H1 (cell line): ENCODE measurements at regions not wholly inside any gene's neighbourhood (a gene's known extent, or its start where the extent isn't known, plus 50 kb on each side); places are given as distances from the start of the nearest gene placed in this dataset.

Experiments used
- CTCF ChIA-PET: fragments of 300-600 bp; sonication (Branson Sonifier 250); formaldehyde crosslinking; loops from one replicate; lab custom pipeline; 2021; ENCODE audit not compliant: partially characterized antibody; lab: Charles Lee
- POLR2A ChIA-PET: fragments of 300-600 bp; sonication (Branson Sonifier 250); formaldehyde crosslinking; loops from one replicate; lab custom pipeline; 2021; ENCODE audit warnings: inconsistent platforms; ENCODE audit not compliant: partially characterized antibody; lab: Charles Lee
- DNase-seq, 2 experiments: peaks; one replicate each; pipeline versions ENCODE4 v3.0.0 to v3.0.0-alpha.2; 2010 to 2022; ENCODE audit warnings: low spot score in 2 of 2, low read depth in 1 of 2, mixed read lengths in 1 of 2
- FAIRE-seq: peaks from 2 replicates; lab custom pipeline; 2011; peaks lifted over from hg19 to GRCh38; lab: Jason Lieb, UNC
- H2AFZ ChIP-seq: 2 replicates; pipeline ENCODE4 v1.8.1; 2012; ENCODE audit warnings: low read length, inconsistent platforms
- H2AK5ac ChIP-seq: 2 replicates; pipeline ENCODE4 v1.6.1; 2013; ENCODE audit warnings: low read depth, low read length
- H2BK120ac ChIP-seq: replicated peaks from 2 replicates; pipeline ENCODE3; 2013; ENCODE audit warnings: low read depth, low read length, inconsistent platforms
- H2BK12ac ChIP-seq: 2 replicates; pipeline ENCODE4 v1.6.1; 2013; ENCODE audit warnings: low read depth, low read length
- H2BK15ac ChIP-seq: 2 replicates; pipeline ENCODE4 v1.6.1; 2013; ENCODE audit warnings: low read length
- H2BK20ac ChIP-seq: 2 replicates; pipeline ENCODE4 v1.6.1; 2013; ENCODE audit warnings: low read length
- H2BK5ac ChIP-seq: 2 replicates; pipeline ENCODE4 v1.6.1; 2013; ENCODE audit warnings: low read depth, low read length
- H3K14ac ChIP-seq: 2 replicates; pipeline ENCODE4 v1.6.1; 2013; ENCODE audit warnings: inconsistent platforms; ENCODE audit not compliant: insufficient read length
- H3K18ac ChIP-seq: 2 replicates; pipeline ENCODE4 v1.6.1; 2013; ENCODE audit warnings: low read length; ENCODE audit errors: extremely low read depth
- H3K23ac ChIP-seq: 2 replicates; pipeline ENCODE4 v1.6.1; 2013; ENCODE audit warnings: inconsistent platforms; ENCODE audit not compliant: insufficient read length
- H3K23me2 ChIP-seq: 2 replicates; pipeline ENCODE4 v1.6.1; 2013; ENCODE audit warnings: low read depth, low read length
- H3K27ac ChIP-seq: 2 replicates; pipeline ENCODE4 v1.6.1; 2011; ENCODE audit warnings: low read depth, low read length, inconsistent platforms
- H3K27me3 ChIP-seq, 4 experiments: replicated peaks in 1 of 4; 1 replicate in 1 of 4; 2 replicates in 3 of 4; pipeline versions ENCODE4 v1.6.1 to v1.8.1; 2011 to 2013; ENCODE audit warnings: low read length in 3 of 4, mild to moderate bottlenecking in 3 of 4, inconsistent platforms in 2 of 4, mixed read lengths in 2 of 4, moderate library complexity in 1 of 4; ENCODE audit not compliant: control insufficient read depth in 3 of 4, insufficient read depth in 3 of 4; ENCODE audit errors: extremely low read depth in 1 of 4
- H3K36me3 ChIP-seq, 4 experiments: 2 replicates each; pipeline versions ENCODE4 v1.6.1 to v1.8.1; 2011 to 2013; ENCODE audit warnings: mild to moderate bottlenecking in 4 of 4, low read length in 3 of 4, moderate library complexity in 2 of 4, control low read depth in 1 of 4, inconsistent platforms in 1 of 4; ENCODE audit not compliant: insufficient read depth in 4 of 4, control insufficient read depth in 2 of 4
- H3K4ac ChIP-seq: replicated peaks from 2 replicates; pipeline ENCODE3; 2013; ENCODE audit warnings: low read length, low read depth, mixed read lengths, inconsistent platforms; ENCODE audit not compliant: insufficient read length
- H3K4me1 ChIP-seq, 4 experiments: replicated peaks in 1 of 4; 1 replicate in 1 of 4; 2 replicates in 3 of 4; pipeline versions ENCODE4 v1.6.1 to v1.8.1; 2011 to 2013; ENCODE audit warnings: low read length in 3 of 4, inconsistent platforms in 2 of 4, mixed read lengths in 1 of 4; ENCODE audit not compliant: insufficient read depth in 4 of 4, control insufficient read depth in 3 of 4
- H3K4me2 ChIP-seq, 2 experiments: 2 replicates each; pipeline versions ENCODE4 v1.6.1 to v1.8.1; 2011 to 2013; ENCODE audit warnings: low read depth in 2 of 2, low read length in 2 of 2, control low read depth in 1 of 2, inconsistent platforms in 1 of 2, mild to moderate bottlenecking in 1 of 2; ENCODE audit not compliant: insufficient read depth in 1 of 2
- H3K4me3 ChIP-seq, 4 experiments: fragments of 200-600, 300-600 bp in 1 of 4; sonication (generic), shearing (Covaris generic), sonication (Bioruptor Twin) in 1 of 4; 2 replicates each; pipeline versions ENCODE4 v1.5.1 to v1.8.1; 2011 to 2016; ENCODE audit warnings: low read length in 4 of 4, low read depth in 3 of 4, control low read depth in 2 of 4, inconsistent platforms in 2 of 4, mild to moderate bottlenecking in 2 of 4, mixed read lengths in 1 of 4, moderate library complexity in 1 of 4; ENCODE audit not compliant: insufficient read depth in 2 of 4; ENCODE audit errors: extremely low read depth in 1 of 4
- H3K56ac ChIP-seq: replicated peaks from 2 replicates; pipeline ENCODE3; 2013; ENCODE audit warnings: low read depth, mild to moderate bottlenecking, mixed read lengths, low read length, inconsistent platforms; ENCODE audit not compliant: insufficient read length
- H3K79me1 ChIP-seq: 2 replicates; pipeline ENCODE4 v1.6.1; 2013; ENCODE audit warnings: low read depth, low read length, control low read depth
- H3K79me2 ChIP-seq, 2 experiments: 2 replicates each; pipeline versions ENCODE4 v1.6.1 to v1.8.1; 2012 to 2013; ENCODE audit warnings: low read length in 2 of 2, mild to moderate bottlenecking in 2 of 2, inconsistent platforms in 1 of 2; ENCODE audit not compliant: insufficient read depth in 2 of 2, control insufficient read depth in 1 of 2
- H3K9ac ChIP-seq, 4 experiments: replicated peaks in 1 of 4; 1 replicate in 1 of 4; 2 replicates in 3 of 4; pipeline versions ENCODE4 v1.6.1 to v1.8.1; 2011 to 2013; ENCODE audit warnings: low read depth in 3 of 4, low read length in 3 of 4, control low read depth in 2 of 4, mild to moderate bottlenecking in 2 of 4, moderate library complexity in 2 of 4, inconsistent platforms in 1 of 4; ENCODE audit errors: extremely low read depth in 1 of 4
- H3K9me3 ChIP-seq, 2 experiments: 2 replicates each; pipeline versions ENCODE4 v1.6.1 to v1.8.1; 2012 to 2013; ENCODE audit warnings: mild to moderate bottlenecking in 2 of 2, moderate library complexity in 2 of 2, control low read depth in 1 of 2, inconsistent platforms in 1 of 2, low read depth in 1 of 2, low read length in 1 of 2, mixed read lengths in 1 of 2; ENCODE audit not compliant: insufficient read depth in 2 of 2
- H4K20me1 ChIP-seq, 2 experiments: replicated peaks in 1 of 2; 2 replicates each; pipeline versions ENCODE3 to v1.8.1; 2011 to 2013; ENCODE audit warnings: inconsistent platforms in 2 of 2, low read length in 2 of 2, mild to moderate bottlenecking in 1 of 2; ENCODE audit not compliant: insufficient read depth in 2 of 2, control insufficient read depth in 1 of 2
- H4K5ac ChIP-seq: 2 replicates; pipeline ENCODE4 v1.6.1; 2013; ENCODE audit warnings: low read length, low read depth, mixed read lengths, inconsistent platforms; ENCODE audit not compliant: insufficient read length
- H4K8ac ChIP-seq: 2 replicates; pipeline ENCODE4 v1.8.0; 2013; ENCODE audit warnings: mild to moderate bottlenecking, moderate library complexity, low read length, inconsistent platforms; ENCODE audit not compliant: insufficient read depth; ENCODE audit errors: extremely low read depth
- H4K91ac ChIP-seq: replicated peaks from 2 replicates; pipeline ENCODE3; 2013; ENCODE audit warnings: low read length, mixed read lengths, inconsistent platforms; ENCODE audit not compliant: insufficient read length
- CBX8 ChIP-seq: fragments of 300-800, 300-1000 bp; sonication (generic); IDR thresholded peaks from 2 replicates; pipeline ENCODE4 v1.7.1; 2016; ENCODE audit warnings: low read depth, low read length, borderline replicate concordance
- EZH2 ChIP-seq: fragments of 200-600 bp; sonication (generic); IDR thresholded peaks from 2 replicates; pipeline ENCODE4 v1.7.1; 2012; ENCODE audit warnings: low read depth, mild to moderate bottlenecking, moderate library complexity, low read length, inconsistent platforms; ENCODE audit not compliant: severe bottlenecking
- HDAC2 ChIP-seq, 2 experiments: fragments of 300-600 bp in 1 of 2; sonication (generic) in 1 of 2; IDR thresholded peaks; 2 replicates each; pipeline ENCODE4 v1.6.1; 2011 to 2012; ENCODE audit warnings: low read depth in 2 of 2, low read length in 2 of 2, mild to moderate bottlenecking in 2 of 2, moderate library complexity in 2 of 2, borderline replicate concordance in 1 of 2, inconsistent platforms in 1 of 2
- PHF8 ChIP-seq: fragments of 200-600 bp; sonication (generic); conservative IDR thresholded peaks from 2 replicates; pipeline ENCODE4 v1.7.1; 2012; ENCODE audit warnings: low read depth, mild to moderate bottlenecking, inconsistent platforms, low read length, moderate library complexity
- RFX5 ChIP-seq: IDR thresholded peaks from 2 replicates; pipeline ENCODE4 v1.6.1; 2011; ENCODE audit warnings: low read depth, low read length, improper control_type of control experiment, borderline replicate concordance
- SIN3A ChIP-seq, 2 experiments: IDR thresholded peaks in 1 of 2; conservative IDR thresholded peaks in 1 of 2; 2 replicates each; pipeline ENCODE4 v1.6.1; 2011 to 2012; ENCODE audit warnings: low read length in 2 of 2, improper control_type of control experiment in 1 of 2, low read depth in 1 of 2, mild to moderate bottlenecking in 1 of 2
- TAF7 ChIP-seq: optimal IDR thresholded peaks from 2 replicates; pipeline ENCODE3; 2011; ENCODE audit warnings: low read depth, mild to moderate bottlenecking, inconsistent platforms, low read length, moderate library complexity, borderline replicate concordance
- WGBS, 2 experiments: shearing (Covaris generic) in 1 of 2; methylation state at CpG; one replicate each; pipeline versions ENCODE4 v1.1.6 to v1.1.7; 2013 to 2015; ENCODE audit warnings: low lambda C conversion rate in 2 of 2, mixed read lengths in 2 of 2, inconsistent platforms in 1 of 2, low coverage in 1 of 2, missing lambda C conversion rate in 1 of 2; ENCODE audit not compliant: insufficient replicate concordance in 2 of 2, insufficient coverage in 1 of 2, insufficient read length in 1 of 2; ENCODE audit errors: extremely low coverage in 1 of 2, missing lambda C conversion rate in 1 of 2; 5-methylcytosine and 5-hydroxymethylcytosine counted together
- TF ChIP-seq, protein P1 (sequence below): IDR thresholded peaks from 2 replicates; pipeline ENCODE4 v1.6.1; 2012; ENCODE audit warnings: inconsistent platforms
- TF ChIP-seq, protein P2 (sequence below), 3 experiments: IDR thresholded peaks; 1 replicate in 2 of 3; 2 replicates in 1 of 3; pipeline versions ENCODE4 v1.5.1 to v1.6.1; 2011; ENCODE audit warnings: low read length in 3 of 3, mild to moderate bottlenecking in 3 of 3, inconsistent platforms in 2 of 3, low read depth in 1 of 3, moderate library complexity in 1 of 3; ENCODE audit not compliant: insufficient read depth in 1 of 3; ENCODE audit errors: control extremely low read depth in 1 of 3

DNA sequence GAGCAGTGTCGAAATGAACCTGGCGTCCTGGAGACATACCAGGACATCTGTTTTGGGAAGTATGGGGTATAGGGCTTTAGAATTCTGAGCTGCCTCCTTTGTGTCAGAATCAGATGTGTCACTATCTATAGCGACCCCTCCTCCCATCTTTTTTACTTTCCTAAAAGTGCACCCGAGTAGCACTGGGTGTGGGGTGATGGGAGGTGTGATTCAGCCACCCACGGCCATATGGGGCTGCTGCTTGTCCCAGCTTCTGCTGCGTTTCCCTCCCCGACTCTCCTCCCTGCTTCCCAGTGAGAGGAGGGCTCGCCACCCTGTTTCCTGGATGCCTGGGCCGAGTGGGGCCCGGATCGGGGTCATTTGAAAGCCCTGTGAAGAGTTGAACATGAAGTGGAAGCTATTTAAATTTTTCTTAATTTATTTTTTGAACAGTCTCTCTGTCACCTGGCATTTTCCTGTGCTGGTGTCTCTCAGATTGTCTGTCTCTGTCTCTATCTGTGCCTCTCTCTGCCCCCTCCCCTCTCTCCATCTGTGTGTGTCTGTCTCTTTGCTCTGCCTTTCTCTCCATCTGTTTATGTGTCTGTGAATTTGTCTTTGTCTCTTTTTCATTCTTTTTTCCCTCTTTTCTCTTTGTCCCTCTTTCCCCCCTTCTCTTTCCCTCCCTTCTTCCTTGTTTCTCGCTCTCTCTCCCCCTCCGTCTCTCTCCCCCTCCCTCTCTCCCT, 638.8 kb upstream of the EEF2KMT start:
- Histone ChIP-seq H2BK15ac (no peak overlapping the region), H3K14ac (no peak overlapping the region), H3K18ac (no peak overlapping the region), H4K20me1 (no peaks in the 10 kb centered on the region), H2AK5ac (no peak overlapping the region), H3K56ac (no peak overlapping the region), H3K79me2 (no peaks in the 10 kb centered on the region), H3K23me2 (no peaks in the 10 kb centered on the region), H2AFZ (no peak overlapping the region), H3K27me3 (no peaks in the 10 kb centered on the region), H4K8ac (no peak overlapping the region), H3K4me3 (no peak overlapping the region), H3K36me3 (no peaks in the 10 kb centered on the region), H3K9me3 (no peaks in the 10 kb centered on the region; a peak in 1 of 4 replicates), H3K4ac (no peak overlapping the region), H2BK120ac (no peak overlapping the region), H2BK20ac (no peak overlapping the region), H4K5ac (no peak overlapping the region), H3K23ac (no peak overlapping the region), H3K79me1 (no peaks in the 10 kb centered on the region), H2BK12ac (no peak overlapping the region), H2BK5ac (no peak overlapping the region), H4K91ac (no peak overlapping the region), H3K9ac (no peak overlapping the region), H3K4me2 (no peak overlapping the region), H3K4me1 (peaks cover 0 to 4% (median 0%) of the 10 kb centered on the region in 4 experiments; a peak in 2 of 7 replicates), H3K27ac (no peak overlapping the region)
- POLR2A ChIA-PET, result no interaction called here
- 79% methylated on average over 13 of the region's 13 CpGs; no CpG with 5 or more reads in 1 of the 2 experiments for WGBS, 2 experiments
- DNase-seq, result no peak
- no peak for FAIRE-seq
- CTCF ChIA-PET, result no interaction called here
- TF ChIP-seq TAF7, result no peak
- TF ChIP-seq HDAC2 (IDR thresholded peaks at IDR 0.05; ENCODE audit: borderline replicate concordance in 1 of 2, low read depth in 2 of 2, low read length in 2 of 2), result no peak
- TF ChIP-seq SIN3A (conservative IDR thresholded peaks at IDR 0.05 in 1 of 2, IDR thresholded peaks at IDR 0.05 in 1 of 2; ENCODE audit: low read depth in 1 of 2, low read length in 2 of 2), result no peak
- TF ChIP-seq, protein P1, sequence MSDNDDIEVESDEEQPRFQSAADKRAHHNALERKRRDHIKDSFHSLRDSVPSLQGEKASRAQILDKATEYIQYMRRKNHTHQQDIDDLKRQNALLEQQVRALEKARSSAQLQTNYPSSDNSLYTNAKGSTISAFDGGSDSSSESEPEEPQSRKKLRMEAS, result no peak
- no peak for TF ChIP-seq PHF8
- no peak for TF ChIP-seq EZH2
- TF ChIP-seq, protein P2, sequence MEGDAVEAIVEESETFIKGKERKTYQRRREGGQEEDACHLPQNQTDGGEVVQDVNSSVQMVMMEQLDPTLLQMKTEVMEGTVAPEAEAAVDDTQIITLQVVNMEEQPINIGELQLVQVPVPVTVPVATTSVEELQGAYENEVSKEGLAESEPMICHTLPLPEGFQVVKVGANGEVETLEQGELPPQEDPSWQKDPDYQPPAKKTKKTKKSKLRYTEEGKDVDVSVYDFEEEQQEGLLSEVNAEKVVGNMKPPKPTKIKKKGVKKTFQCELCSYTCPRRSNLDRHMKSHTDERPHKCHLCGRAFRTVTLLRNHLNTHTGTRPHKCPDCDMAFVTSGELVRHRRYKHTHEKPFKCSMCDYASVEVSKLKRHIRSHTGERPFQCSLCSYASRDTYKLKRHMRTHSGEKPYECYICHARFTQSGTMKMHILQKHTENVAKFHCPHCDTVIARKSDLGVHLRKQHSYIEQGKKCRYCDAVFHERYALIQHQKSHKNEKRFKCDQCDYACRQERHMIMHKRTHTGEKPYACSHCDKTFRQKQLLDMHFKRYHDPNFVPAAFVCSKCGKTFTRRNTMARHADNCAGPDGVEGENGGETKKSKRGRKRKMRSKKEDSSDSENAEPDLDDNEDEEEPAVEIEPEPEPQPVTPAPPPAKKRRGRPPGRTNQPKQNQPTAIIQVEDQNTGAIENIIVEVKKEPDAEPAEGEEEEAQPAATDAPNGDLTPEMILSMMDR (IDR thresholded peaks at IDR 0.05; ENCODE audit: control extremely low read depth in 1 of 3, insufficient read depth in 1 of 3, low read depth in 1 of 3, low read length in 3 of 3), result no peak
- no peak for TF ChIP-seq RFX5
- no peak for TF ChIP-seq CBX8
